ENCODE measurements at regions not wholly inside any gene's neighbourhood (a gene's known extent, or its start where the extent isn't known, plus 50 kb on each side); places are given as distances from the start of the nearest gene placed in this dataset.

- TF ChIP-seq POLR2A (IDR thresholded peaks at IDR 0.05; ENCODE audit: extremely low read depth, insufficient read length) (no peak), MAX (IDR thresholded peaks at IDR 0.05; ENCODE audit: low read depth, low read length) (no peak), CTCF (IDR thresholded peaks at IDR 0.05; ENCODE audit: low read depth, low read length) (no peak)
Measured at GRCh38 chr5:58080573-58080972, 379.3 kb downstream of the PLK2 start.
